SK-N-SH (cell line): ENCODE measurements at regions not wholly inside any gene's neighbourhood (a gene's known extent, or its start where the extent isn't known, plus 50 kb on each side); places are given as distances from the start of the nearest gene placed in this dataset.

Experiments used
- CTCF ChIA-PET: fragments of 300-600, 350-600 bp; formaldehyde crosslinking; extraction: SDS; loops from one replicate; lab custom pipeline; 2021; lab: Yijun Ruan, JAX
- POLR2A ChIA-PET: fragments of 350-600 bp; sonication (Branson Sonifier 250); formaldehyde crosslinking; extraction: SDS; loops from one replicate; lab custom pipeline; 2020; ENCODE audit warnings: antibody characterized with exemption, inconsistent platforms; lab: Yijun Ruan, JAX
- DNase-seq: peaks from one replicate; pipeline ENCODE4 v3.0.0; 2012
- H2AFZ ChIP-seq: fragments of 200-600 bp; sonication (generic); 2 replicates; pipeline ENCODE4 v1.8.1; 2016; ENCODE audit warnings: antibody characterized with exemption, mild to moderate bottlenecking, low read depth
- H3F3A ChIP-seq: fragments of 200-600 bp; sonication (generic); replicated peaks from 2 replicates; pipeline ENCODE3; 2016; ENCODE audit warnings: antibody characterized with exemption, mild to moderate bottlenecking; ENCODE audit not compliant: insufficient read depth
- H3K27ac ChIP-seq, 2 experiments: fragments of 200-500 bp in 1 of 2; fragments of 200-600 bp in 1 of 2; sonication (Bioruptor generic) in 1 of 2; sonication (generic), shearing (Covaris generic) in 1 of 2; 2 replicates each; pipeline versions ENCODE4 v1.5.1 to v1.6.1; 2014 to 2016; ENCODE audit warnings: low read depth in 2 of 2, inconsistent platforms in 1 of 2, low read length in 1 of 2, mild to moderate bottlenecking in 1 of 2, mixed read lengths in 1 of 2
- H3K27me3 ChIP-seq: fragments of 200-600 bp; sonication (generic), shearing (Covaris generic); 2 replicates; pipeline ENCODE4 v1.6.1; 2016; ENCODE audit warnings: mixed run types; ENCODE audit not compliant: insufficient read depth
- H3K36me3 ChIP-seq, 2 experiments: fragments of 200-500 bp in 1 of 2; fragments of 200-600 bp in 1 of 2; sonication (Bioruptor generic) in 1 of 2; sonication (generic) in 1 of 2; replicated peaks in 1 of 2; 2 replicates each; pipeline versions ENCODE3 to v1.5.1; 2014 to 2016; ENCODE audit warnings: low read length in 1 of 2, mild to moderate bottlenecking in 1 of 2; ENCODE audit not compliant: insufficient read depth in 2 of 2, control insufficient read depth in 1 of 2
- H3K4me1 ChIP-seq, 2 experiments: fragments of 200-500 bp in 1 of 2; fragments of 200-600 bp in 1 of 2; sonication (Bioruptor generic) in 1 of 2; sonication (generic), shearing (Covaris generic) in 1 of 2; 2 replicates each; pipeline versions ENCODE4 v1.5.1 to v1.6.1; 2014 to 2016; ENCODE audit warnings: low read depth in 1 of 2, low read length in 1 of 2, mixed run types in 1 of 2; ENCODE audit not compliant: insufficient read depth in 2 of 2, control insufficient read depth in 1 of 2
- H3K4me2 ChIP-seq: fragments of 200-600 bp; sonication (generic), shearing (Covaris generic); 2 replicates; pipeline ENCODE4 v1.6.1; 2017; ENCODE audit warnings: mixed run types
- H3K4me3 ChIP-seq, 2 experiments: fragments of 200-500 bp in 1 of 2; fragments of 200-600 bp in 1 of 2; sonication (Bioruptor generic) in 1 of 2; sonication (generic), shearing (Covaris generic) in 1 of 2; 2 replicates each; pipeline versions ENCODE4 v1.5.1 to v1.8.1; 2014 to 2016; ENCODE audit warnings: low read depth in 2 of 2, inconsistent platforms in 1 of 2, low read length in 1 of 2, mild to moderate bottlenecking in 1 of 2, mixed read lengths in 1 of 2, moderate library complexity in 1 of 2
- H3K79me2 ChIP-seq: fragments of 200-600 bp; sonication (generic); 2 replicates; pipeline ENCODE4 v1.8.1; 2017; ENCODE audit warnings: mild to moderate bottlenecking; ENCODE audit not compliant: insufficient read depth
- H3K9ac ChIP-seq: fragments of 200-600 bp; sonication (generic); 2 replicates; pipeline ENCODE4 v1.6.1; 2017; ENCODE audit warnings: mixed run types
- H3K9me2 ChIP-seq: fragments of 200-600 bp; sonication (generic); 2 replicates; pipeline ENCODE4 v1.6.1; 2017; ENCODE audit warnings: mixed run types
- H3K9me3 ChIP-seq: fragments of 200-600 bp; sonication (generic); 2 replicates; pipeline ENCODE4 v1.6.1; 2017; ENCODE audit warnings: mixed run types, mild to moderate bottlenecking, moderate library complexity
- H4K20me1 ChIP-seq: fragments of 200-600 bp; sonication (generic); 2 replicates; pipeline ENCODE4 v1.6.1; 2017; ENCODE audit warnings: mild to moderate bottlenecking, mixed run types; ENCODE audit not compliant: insufficient read depth
- CHD2 ChIP-seq: fragments of 150-350 bp; IDR thresholded peaks from 2 replicates; pipeline ENCODE4 v1.6.1; 2018; ENCODE audit warnings: low read length; ENCODE audit not compliant: partially characterized antibody
- ELF1 ChIP-seq: IDR thresholded peaks from 2 replicates; pipeline ENCODE4 v1.4.0; 2012
- EP300 ChIP-seq, 2 experiments: IDR thresholded peaks; 2 replicates each; pipeline versions ENCODE4 v1.4.0 to v1.6.1; 2012; ENCODE audit warnings: borderline replicate concordance in 1 of 2, low read depth in 1 of 2, low read length in 1 of 2
- EZH2phosphoT487 ChIP-seq: fragments of 200-600 bp; sonication (generic); IDR thresholded peaks from 2 replicates; pipeline ENCODE4 v1.6.1; 2017; ENCODE audit warnings: low read depth, mixed run types, mild to moderate bottlenecking, antibody characterized with exemption, moderate library complexity, borderline replicate concordance
- GABPA ChIP-seq: IDR thresholded peaks from 2 replicates; pipeline ENCODE4 v1.4.0; 2012; ENCODE audit warnings: low read depth, mild to moderate bottlenecking
- MAX ChIP-seq: IDR thresholded peaks from 2 replicates; pipeline ENCODE4 v1.4.0; 2012; ENCODE audit warnings: low read depth
- POLR2AphosphoS5 ChIP-seq: IDR thresholded peaks from 2 replicates; pipeline ENCODE4 v1.6.1; 2012; ENCODE audit warnings: low read depth, low read length
- RAD21 ChIP-seq: IDR thresholded peaks from 2 replicates; pipeline ENCODE4 v1.6.1; 2012; ENCODE audit warnings: mild to moderate bottlenecking, low read length
- RCOR1 ChIP-seq: fragments of 150-350 bp; IDR thresholded peaks from 2 replicates; pipeline ENCODE4 v1.6.1; 2017; ENCODE audit warnings: antibody characterized with exemption, low read length
- RFX5 ChIP-seq: IDR thresholded peaks from 2 replicates; pipeline ENCODE4 v1.6.1; 2012; ENCODE audit warnings: mild to moderate bottlenecking, improper control_type of control experiment, low read length
- SMC3 ChIP-seq: IDR thresholded peaks from 2 replicates; pipeline ENCODE4 v1.6.1; 2012; ENCODE audit warnings: low read depth, low read length, improper control_type of control experiment
- TAF1 ChIP-seq: IDR thresholded peaks from 2 replicates; pipeline ENCODE4 v1.6.1; 2012; ENCODE audit warnings: low read depth, mild to moderate bottlenecking, low read length, moderate library complexity, borderline replicate concordance
- TCF12 ChIP-seq: IDR thresholded peaks from 2 replicates; pipeline ENCODE4 v1.4.0; 2012
- WGBS: methylation state at CpG from one replicate; pipeline ENCODE4 v1.1.6; 2017; ENCODE audit warnings: low lambda C conversion rate; 5-methylcytosine and 5-hydroxymethylcytosine counted together
- TF ChIP-seq, protein P1 (sequence below): IDR thresholded peaks from 2 replicates; pipeline ENCODE4 v1.4.0; 2012; ENCODE audit warnings: low read depth, borderline replicate concordance
- TF ChIP-seq, protein P2 (sequence below): IDR thresholded peaks from 2 replicates; pipeline ENCODE4; 2012
- TF ChIP-seq, protein P3 (sequence below): fragments of 150-350 bp; IDR thresholded peaks from 2 replicates; pipeline ENCODE4 v1.6.1; 2017; ENCODE audit warnings: antibody characterized with exemption, low read length, low read depth, borderline replicate concordance

DNA sequence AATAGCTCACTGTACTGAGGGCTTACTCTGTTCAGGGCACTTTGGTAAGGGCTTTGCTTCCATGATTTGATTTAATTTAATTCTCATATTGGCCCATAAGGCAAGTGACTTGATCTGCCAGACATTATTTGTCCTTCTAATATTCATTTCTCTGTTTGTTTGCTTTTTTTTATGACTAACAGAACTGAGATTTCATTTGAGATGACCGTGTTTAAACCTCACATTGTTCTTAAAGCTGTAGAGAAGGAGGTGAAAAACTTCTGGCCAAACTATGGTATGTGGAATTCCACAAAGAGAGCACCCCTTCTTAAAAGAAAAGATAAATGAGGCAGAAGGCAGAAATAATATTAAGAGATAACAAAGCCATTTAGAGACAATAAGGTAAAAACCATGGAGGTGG is 775.6 kb upstream of the ACO1 start:
- peak overlapping the region in 1 of 2 experiments; percentile 46; a peak in 2 of 4 replicates for H3K27ac ChIP-seq
- WGBS = 53% methylated on average over 1 of the region's 1 CpG
- H3K27me3 ChIP-seq = no peaks in the 10 kb centered on the region
- H3K79me2 ChIP-seq = no peaks in the 10 kb centered on the region
- H3K9ac ChIP-seq = no peak overlapping the region
- CTCF ChIA-PET = no interaction called here
- H3K4me3 ChIP-seq = no peak overlapping the region
- no peaks in the 10 kb centered on the region for H3K36me3 ChIP-seq
- H4K20me1 ChIP-seq = no peaks in the 10 kb centered on the region
- DNase-seq = no peak
- TF ChIP-seq EP300 (IDR thresholded peaks at IDR 0.05; ENCODE audit: borderline replicate concordance in 1 of 2, low read depth in 1 of 2, low read length in 1 of 2) (no peak), ELF1 (no peak), EZH2phosphoT487 (no peak), POLR2AphosphoS5 (no peak), CHD2 (no peak), RFX5 (no peak), MAX (no peak), SMC3 (no peak), RCOR1 (no peak), TCF12 (no peak), RAD21 (no peak), GABPA (no peak), TAF1 (no peak)
- TF ChIP-seq, protein P1, sequence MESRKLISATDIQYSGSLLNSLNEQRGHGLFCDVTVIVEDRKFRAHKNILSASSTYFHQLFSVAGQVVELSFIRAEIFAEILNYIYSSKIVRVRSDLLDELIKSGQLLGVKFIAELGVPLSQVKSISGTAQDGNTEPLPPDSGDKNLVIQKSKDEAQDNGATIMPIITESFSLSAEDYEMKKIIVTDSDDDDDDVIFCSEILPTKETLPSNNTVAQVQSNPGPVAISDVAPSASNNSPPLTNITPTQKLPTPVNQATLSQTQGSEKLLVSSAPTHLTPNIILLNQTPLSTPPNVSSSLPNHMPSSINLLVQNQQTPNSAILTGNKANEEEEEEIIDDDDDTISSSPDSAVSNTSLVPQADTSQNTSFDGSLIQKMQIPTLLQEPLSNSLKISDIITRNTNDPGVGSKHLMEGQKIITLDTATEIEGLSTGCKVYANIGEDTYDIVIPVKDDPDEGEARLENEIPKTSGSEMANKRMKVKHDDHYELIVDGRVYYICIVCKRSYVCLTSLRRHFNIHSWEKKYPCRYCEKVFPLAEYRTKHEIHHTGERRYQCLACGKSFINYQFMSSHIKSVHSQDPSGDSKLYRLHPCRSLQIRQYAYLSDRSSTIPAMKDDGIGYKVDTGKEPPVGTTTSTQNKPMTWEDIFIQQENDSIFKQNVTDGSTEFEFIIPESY = no peak
- TF ChIP-seq, protein P2, sequence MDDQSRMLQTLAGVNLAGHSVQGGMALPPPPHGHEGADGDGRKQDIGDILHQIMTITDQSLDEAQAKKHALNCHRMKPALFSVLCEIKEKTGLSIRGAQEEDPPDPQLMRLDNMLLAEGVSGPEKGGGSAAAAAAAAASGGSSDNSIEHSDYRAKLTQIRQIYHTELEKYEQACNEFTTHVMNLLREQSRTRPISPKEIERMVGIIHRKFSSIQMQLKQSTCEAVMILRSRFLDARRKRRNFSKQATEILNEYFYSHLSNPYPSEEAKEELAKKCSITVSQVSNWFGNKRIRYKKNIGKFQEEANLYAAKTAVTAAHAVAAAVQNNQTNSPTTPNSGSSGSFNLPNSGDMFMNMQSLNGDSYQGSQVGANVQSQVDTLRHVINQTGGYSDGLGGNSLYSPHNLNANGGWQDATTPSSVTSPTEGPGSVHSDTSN = no peak
- TF ChIP-seq, protein P3, sequence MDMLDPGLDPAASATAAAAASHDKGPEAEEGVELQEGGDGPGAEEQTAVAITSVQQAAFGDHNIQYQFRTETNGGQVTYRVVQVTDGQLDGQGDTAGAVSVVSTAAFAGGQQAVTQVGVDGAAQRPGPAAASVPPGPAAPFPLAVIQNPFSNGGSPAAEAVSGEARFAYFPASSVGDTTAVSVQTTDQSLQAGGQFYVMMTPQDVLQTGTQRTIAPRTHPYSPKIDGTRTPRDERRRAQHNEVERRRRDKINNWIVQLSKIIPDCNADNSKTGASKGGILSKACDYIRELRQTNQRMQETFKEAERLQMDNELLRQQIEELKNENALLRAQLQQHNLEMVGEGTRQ = no peak
- H3F3A ChIP-seq = peaks cover 30% of the 10 kb centered on the region
- peak overlapping the region; percentile 45; the same call in 1 of the 2 replicates for H2AFZ ChIP-seq
- POLR2A ChIA-PET = no interaction called here
- no peak overlapping the region for H3K4me2 ChIP-seq
- no peaks in the 10 kb centered on the region; the same call in 1 of the 2 replicates for H3K9me3 ChIP-seq
- peaks cover 0 to 7% of the 10 kb centered on the region in 2 experiments; a peak in 3 of 4 replicates for H3K4me1 ChIP-seq
- no peaks in the 10 kb centered on the region for H3K9me2 ChIP-seq
